K562 (cell line): ENCODE measurements at regions not wholly inside any gene's neighbourhood (a gene's known extent, or its start where the extent isn't known, plus 50 kb on each side); places are given as distances from the start of the nearest gene placed in this dataset.

ENCODE experiments used
- ATAC-seq: fragments of 200-7000 bp; cut with Tn5 transposase; 3 replicates; pipeline ENCODE4 v1.9.1; 2020; ENCODE audit warnings: moderate library complexity
- BruUV-seq: library from RNA; stranded (reverse); fragments of 400-500 nt; replicated peaks from 2 replicates; lab custom pipeline; 2021; lab: Mats Ljungman, UMichigan
- CTCF ChIA-PET: fragments of 300-600 bp; formaldehyde crosslinking; extraction: SDS; loops from one replicate; lab custom pipeline; 2021; ENCODE audit warnings: low intra/inter-chr PET ratio; lab: Yijun Ruan, JAX
- POLR2A ChIA-PET: fragments of 300-600, 350-650 bp; sonication (Branson Sonifier 250); formaldehyde crosslinking; extraction: SDS; loops from one replicate; lab custom pipeline; 2021; ENCODE audit warnings: antibody characterized with exemption, inconsistent platforms; lab: Yijun Ruan, JAX
- DNase-seq, 4 experiments: peaks; one replicate each; pipeline versions ENCODE4 v3.0.0 to v3.0.0-alpha.2; 2011 to 2018; ENCODE audit warnings: low spot score in 3 of 4, mixed read lengths in 3 of 4; ENCODE audit errors: extremely low read depth in 1 of 4
- FAIRE-seq: peaks from 2 replicates; lab custom pipeline; 2011; peaks lifted over from hg19 to GRCh38; lab: Jason Lieb, UNC
- H2AFZ ChIP-seq: 2 replicates; pipeline ENCODE4 v1.6.0; 2011; ENCODE audit warnings: low read depth, low read length, control low read depth, inconsistent platforms
- H3K27ac ChIP-seq: fragments of 200-600 bp; 3 replicates; pipeline ENCODE4 v1.8.0; 2011; ENCODE audit warnings: low read depth, mild to moderate bottlenecking, control low read depth, inconsistent platforms, low read length, moderate library complexity, mixed read lengths; ENCODE audit errors: extremely low read depth
- H3K27me3 ChIP-seq, 2 experiments: fragments of 300-600 bp in 1 of 2; 2 replicates in 1 of 2; 3 replicates in 1 of 2; pipeline versions ENCODE4 v1.6.0 to v1.8.0; 2011; ENCODE audit warnings: inconsistent platforms in 2 of 2, low read length in 2 of 2, mild to moderate bottlenecking in 1 of 2, mixed read lengths in 1 of 2, moderate library complexity in 1 of 2; ENCODE audit not compliant: control insufficient read depth in 2 of 2, insufficient read depth in 2 of 2
- H3K36me3 ChIP-seq: fragments of 300-600 bp; 3 replicates; pipeline ENCODE4 v1.8.0; 2011; ENCODE audit warnings: mild to moderate bottlenecking, low read length, inconsistent platforms; ENCODE audit not compliant: control insufficient read depth, insufficient read depth
- H3K4me1 ChIP-seq, 2 experiments: fragments of 200-600 bp in 1 of 2; replicated peaks in 1 of 2; 2 replicates in 1 of 2; 3 replicates in 1 of 2; pipeline versions ENCODE4 v1.5.1 to v1.8.0; 2011; ENCODE audit warnings: inconsistent platforms in 2 of 2, low read length in 2 of 2, mild to moderate bottlenecking in 1 of 2, mixed read lengths in 1 of 2, moderate library complexity in 1 of 2; ENCODE audit not compliant: control insufficient read depth in 2 of 2, insufficient read depth in 2 of 2
- H3K4me2 ChIP-seq: 2 replicates; pipeline ENCODE4 v1.6.1; 2011; ENCODE audit warnings: low read length, control low read depth, inconsistent platforms, mixed read lengths; ENCODE audit not compliant: insufficient read depth
- H3K4me3 ChIP-seq: fragments of 200-600 bp; sonication (generic), shearing (Covaris generic); 2 replicates; pipeline ENCODE4 v1.5.1; 2016; ENCODE audit warnings: control low read depth, inconsistent platforms
- H3K79me2 ChIP-seq: fragments of 200-600 bp; 3 replicates; pipeline ENCODE4 v1.8.0; 2011; ENCODE audit warnings: low read length, inconsistent platforms; ENCODE audit not compliant: control insufficient read depth, insufficient read depth
- H3K9ac ChIP-seq, 2 experiments: 2 replicates each; pipeline versions ENCODE4 v1.6.0 to v1.6.1; 2011; ENCODE audit warnings: low read depth in 2 of 2, low read length in 2 of 2, control low read depth in 1 of 2, inconsistent platforms in 1 of 2, mild to moderate bottlenecking in 1 of 2, mixed read lengths in 1 of 2; ENCODE audit not compliant: insufficient read depth in 1 of 2
- H3K9me1 ChIP-seq: one replicate; pipeline ENCODE4 v1.6.0; 2011; ENCODE audit warnings: inconsistent platforms, mild to moderate bottlenecking, low read length, moderate library complexity; ENCODE audit not compliant: control insufficient read depth, insufficient read depth
- H3K9me3 ChIP-seq: replicated peaks from 2 replicates; pipeline ENCODE4 v1.5.1; 2011; ENCODE audit warnings: low read depth, low read length, inconsistent platforms; ENCODE audit not compliant: control insufficient read depth, insufficient read depth
- H4K20me1 ChIP-seq: replicated peaks from 2 replicates; pipeline ENCODE4 v1.6.1; 2011; ENCODE audit warnings: low read length, inconsistent platforms, mixed read lengths; ENCODE audit not compliant: control insufficient read depth, insufficient read depth
- CBFA2T3 ChIP-seq: fragments of 450-650 bp; IDR thresholded peaks from 2 replicates; pipeline ENCODE4 v1.6.1; 2017
- CBFB ChIP-seq: sonication (generic); formaldehyde crosslinking; IDR thresholded peaks from 2 replicates; pipeline ENCODE4 v1.4.0; 2020; ENCODE audit warnings: mild to moderate bottlenecking, missing genetic modification reagents
- CCNT2 ChIP-seq: IDR thresholded peaks from 2 replicates; pipeline ENCODE4 v1.6.1; 2011; ENCODE audit warnings: borderline replicate concordance, low read depth, mild to moderate bottlenecking, moderate library complexity, mixed read lengths, low read length; ENCODE audit not compliant: insufficient read length; ENCODE audit errors: extremely low read depth
- HBP1 ChIP-seq: fragments of 450-650 bp; formaldehyde crosslinking; IDR thresholded peaks from 2 replicates; pipeline ENCODE4 v1.4.0; 2022; ENCODE audit warnings: missing genetic modification characterization
- L3MBTL2 ChIP-seq: fragments of 450-650 bp; IDR thresholded peaks from 2 replicates; pipeline ENCODE4 v1.6.1; 2016; ENCODE audit warnings: mild to moderate bottlenecking, moderate library complexity
- MAFF ChIP-seq: IDR thresholded peaks from 2 replicates; pipeline ENCODE4 v1.6.1; 2012; ENCODE audit warnings: low read length, improper control_type of control experiment
- MEF2A ChIP-seq: IDR thresholded peaks from 2 replicates; pipeline ENCODE4 v1.6.1; 2011; ENCODE audit warnings: low read depth, mild to moderate bottlenecking, low read length, moderate library complexity; ENCODE audit not compliant: control insufficient read depth
- MYBL2 ChIP-seq, 2 experiments: fragments of 450-650 bp in 1 of 2; sonication (generic) in 1 of 2; formaldehyde crosslinking in 1 of 2; IDR thresholded peaks; 2 replicates each; pipeline versions ENCODE4 v1.6.1 to v1.8.1; 2017 to 2022; ENCODE audit warnings: borderline replicate concordance in 1 of 2, inconsistent platforms in 1 of 2, low read depth in 1 of 2, mild to moderate bottlenecking in 1 of 2, missing genetic modification reagents in 1 of 2, moderate library complexity in 1 of 2
- NFYB ChIP-seq: IDR thresholded peaks from 2 replicates; pipeline ENCODE4 v1.6.1; 2011; ENCODE audit warnings: mild to moderate bottlenecking, moderate library complexity; ENCODE audit not compliant: insufficient read length; ENCODE audit errors: extremely low read depth
- NR2C1 ChIP-seq, 2 experiments: fragments of 450-650 bp; IDR thresholded peaks; 2 replicates each; pipeline ENCODE4 v1.6.1; 2017; ENCODE audit warnings: mild to moderate bottlenecking in 2 of 2, antibody characterized with exemption in 1 of 2, inconsistent platforms in 1 of 2, missing compliant biosample characterization in 1 of 2, missing genetic modification characterization in 1 of 2
- TEAD2 ChIP-seq: fragments of 450-650 bp; IDR thresholded peaks from 2 replicates; pipeline ENCODE4 v1.6.1; 2016; ENCODE audit warnings: missing genetic modification characterization, control low read depth, missing compliant biosample characterization
- WHSC1 ChIP-seq: IDR thresholded peaks from one replicate; pipeline ENCODE4 v1.6.1; 2012; ENCODE audit warnings: low read length, control low read depth, inconsistent platforms
- ZBTB8A ChIP-seq: fragments of 450-650 bp; IDR thresholded peaks from 2 replicates; pipeline ENCODE4 v1.6.1; 2018; ENCODE audit warnings: mild to moderate bottlenecking, moderate library complexity; ENCODE audit not compliant: partially characterized antibody
- ZC3H4 ChIP-seq: sonication (generic); formaldehyde crosslinking; IDR thresholded peaks from 2 replicates; pipeline ENCODE4 v1.9.0; 2021; ENCODE audit warnings: missing genetic modification reagents, borderline replicate concordance
- ZNF134 ChIP-seq: fragments of 250-450 bp; sonication (Bioruptor Pico); conservative IDR thresholded peaks from 2 replicates; pipeline ENCODE4 v1.4.0; 2020
- ZNF212 ChIP-seq: fragments of 450-650 bp; formaldehyde crosslinking; IDR thresholded peaks from 2 replicates; pipeline ENCODE4 v1.4.0; 2020; ENCODE audit warnings: mild to moderate bottlenecking
- ZNF354B ChIP-seq: fragments of 250-450 bp; sonication (Bioruptor Pico); IDR thresholded peaks from 2 replicates; pipeline ENCODE4 v1.4.0; 2020
- ZNF41 ChIP-seq: fragments of 250-450 bp; sonication (Bioruptor Pico); conservative IDR thresholded peaks from 2 replicates; pipeline ENCODE4 v1.4.0; 2020; ENCODE audit warnings: mild to moderate bottlenecking
- ZNF551 ChIP-seq: fragments of 250-450 bp; sonication (Bioruptor Pico); IDR thresholded peaks from 2 replicates; pipeline ENCODE4 v1.5.0; 2021; ENCODE audit warnings: mild to moderate bottlenecking, moderate library complexity
- ZNF707 ChIP-seq: fragments of 250-450 bp; sonication (Bioruptor Pico); conservative IDR thresholded peaks from 2 replicates; pipeline ENCODE4 v1.8.0; 2022; ENCODE audit warnings: inconsistent platforms, mild to moderate bottlenecking, moderate library complexity
- ZZZ3 ChIP-seq: fragments of 450-650 bp; IDR thresholded peaks from 2 replicates; pipeline ENCODE4 v1.6.1; 2016; ENCODE audit warnings: antibody characterized with exemption, mild to moderate bottlenecking, moderate library complexity
- WGBS: fragments of 100-300 bp; shearing (Covaris generic); methylation state at CpG from one replicate; pipeline ENCODE4 v1.1.6; 2016; ENCODE audit warnings: low coverage, mixed read lengths; ENCODE audit not compliant: insufficient coverage; ENCODE audit errors: missing lambda C conversion rate; 5-methylcytosine and 5-hydroxymethylcytosine counted together
- in situ Hi-C: fragments of 300-500 bp; cut with MboI; formaldehyde crosslinking; loops from 4 replicates; pipeline ENCODE4 v1.15.0; 2018; ENCODE audit warnings: inconsistent platforms, mixed read lengths
- intact Hi-C: fragments of 100-400 bp; cut with micrococcal nuclease; formaldehyde crosslinking; loops from 2 replicates; pipeline ENCODE4 v1.14.2; 2022
- TF ChIP-seq, protein P1 (sequence below): sonication (generic); formaldehyde crosslinking; IDR thresholded peaks from 2 replicates; pipeline ENCODE4 v1.8.1; 2023; ENCODE audit warnings: mild to moderate bottlenecking, missing genetic modification reagents

- TF ChIP-seq ZZZ3 (no peak), MEF2A (no peak), MAFF (no peak), TEAD2 (tag) (no peak), ZNF354B (CRISPR knock-in tag) (no peak)
These were observed 69.5 kb downstream of the CAVIN2 start (continued) for GRCh38 chr2:191777351-191777750.

GRCh38 chr2:191778041-191778440 lies 68.8 kb downstream of the CAVIN2 start:
- WGBS = 27% methylated on average over 1 of the region's 1 CpG
- ChIA-PET CTCF (no interaction called here), POLR2A (no interaction called here)
- in situ Hi-C loops = no loop called here
- intact Hi-C loops = no loop called here
- no peaks in the 10 kb centered on the region for H4K20me1 ChIP-seq
- H3K9ac ChIP-seq = no peak overlapping the region
- ATAC-seq (no peak), DNase-seq (no peak), FAIRE-seq (no peak)
- H3K36me3 ChIP-seq = no peaks in the 10 kb centered on the region
- H3K27ac ChIP-seq = no peak overlapping the region
- no TSS peak for BruUV-seq
- H3K4me1 ChIP-seq = no peaks in the 10 kb centered on the region; a peak in 1 of 5 replicates
- no peak overlapping the region for H3K4me2 ChIP-seq
- no peak overlapping the region for H3K4me3 ChIP-seq
- H2AFZ ChIP-seq = no peak overlapping the region
- H3K9me3 ChIP-seq = no peaks in the 10 kb centered on the region
- H3K79me2 ChIP-seq = no peaks in the 10 kb centered on the region
- H3K9me1 ChIP-seq = no peaks in the 10 kb centered on the region
- no peaks in the 10 kb centered on the region for H3K27me3 ChIP-seq
- TF ChIP-seq L3MBTL2 (no peak), WHSC1 (no peak), ZNF134 (CRISPR knock-in tag) (no peak), MYBL2 (IDR thresholded peaks at IDR 0.05; ENCODE audit: low read depth) (no peak), MYBL2 (CRISPR knock-in tag; IDR thresholded peaks at IDR 0.05; ENCODE audit: borderline replicate concordance) (no peak), ZC3H4 (no peak), CCNT2 (no peak), ZNF212 (CRISPR knock-in tag) (no peak), NR2C1 (IDR thresholded peaks at IDR 0.05) (no peak), NR2C1 (tag; IDR thresholded peaks at IDR 0.05) (no peak), ZBTB8A (no peak), ZNF551 (CRISPR knock-in tag) (no peak), NFYB (no peak), ZNF41 (CRISPR knock-in tag) (no peak), ZNF707 (CRISPR knock-in tag) (no peak), HBP1 (CRISPR knock-in tag) (no peak), CBFB (CRISPR knock-in tag) (no peak), CBFA2T3 (no peak)
- TF ChIP-seq, protein P1, sequence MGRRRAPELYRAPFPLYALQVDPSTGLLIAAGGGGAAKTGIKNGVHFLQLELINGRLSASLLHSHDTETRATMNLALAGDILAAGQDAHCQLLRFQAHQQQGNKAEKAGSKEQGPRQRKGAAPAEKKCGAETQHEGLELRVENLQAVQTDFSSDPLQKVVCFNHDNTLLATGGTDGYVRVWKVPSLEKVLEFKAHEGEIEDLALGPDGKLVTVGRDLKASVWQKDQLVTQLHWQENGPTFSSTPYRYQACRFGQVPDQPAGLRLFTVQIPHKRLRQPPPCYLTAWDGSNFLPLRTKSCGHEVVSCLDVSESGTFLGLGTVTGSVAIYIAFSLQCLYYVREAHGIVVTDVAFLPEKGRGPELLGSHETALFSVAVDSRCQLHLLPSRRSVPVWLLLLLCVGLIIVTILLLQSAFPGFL (CRISPR knock-in tag) = no peak
